ENCODE measurements at regions not wholly inside any gene's neighbourhood (a gene's known extent, or its start where the extent isn't known, plus 50 kb on each side); places are given as distances from the start of the nearest gene placed in this dataset.

DNA sequence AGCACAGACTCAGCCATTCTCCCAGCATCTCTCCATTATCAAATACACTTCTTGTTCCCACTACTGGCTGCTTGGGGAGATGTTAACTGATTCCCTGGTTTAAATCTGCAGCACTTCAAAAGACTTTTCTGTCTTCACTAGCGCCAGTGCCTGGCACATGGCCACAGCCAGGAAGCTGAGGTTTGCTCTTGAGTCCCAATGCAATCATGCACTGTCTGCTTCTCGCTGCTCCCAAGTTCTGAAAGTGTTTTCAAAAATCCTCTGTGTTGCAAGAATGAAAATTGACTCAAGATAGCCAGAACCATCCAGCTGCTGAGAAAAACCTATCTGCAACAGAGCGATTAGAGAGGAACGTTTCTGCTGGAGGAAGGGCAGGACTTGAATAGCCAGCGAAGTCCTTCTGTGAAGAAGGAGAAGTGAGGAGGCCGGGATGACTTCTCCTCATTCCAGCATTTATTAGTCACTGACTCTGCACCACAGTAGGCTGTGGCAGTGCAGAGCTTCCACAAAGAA is 358.4 kb upstream of the NR2F2 start:
- TF ChIP-seq, protein P1, sequence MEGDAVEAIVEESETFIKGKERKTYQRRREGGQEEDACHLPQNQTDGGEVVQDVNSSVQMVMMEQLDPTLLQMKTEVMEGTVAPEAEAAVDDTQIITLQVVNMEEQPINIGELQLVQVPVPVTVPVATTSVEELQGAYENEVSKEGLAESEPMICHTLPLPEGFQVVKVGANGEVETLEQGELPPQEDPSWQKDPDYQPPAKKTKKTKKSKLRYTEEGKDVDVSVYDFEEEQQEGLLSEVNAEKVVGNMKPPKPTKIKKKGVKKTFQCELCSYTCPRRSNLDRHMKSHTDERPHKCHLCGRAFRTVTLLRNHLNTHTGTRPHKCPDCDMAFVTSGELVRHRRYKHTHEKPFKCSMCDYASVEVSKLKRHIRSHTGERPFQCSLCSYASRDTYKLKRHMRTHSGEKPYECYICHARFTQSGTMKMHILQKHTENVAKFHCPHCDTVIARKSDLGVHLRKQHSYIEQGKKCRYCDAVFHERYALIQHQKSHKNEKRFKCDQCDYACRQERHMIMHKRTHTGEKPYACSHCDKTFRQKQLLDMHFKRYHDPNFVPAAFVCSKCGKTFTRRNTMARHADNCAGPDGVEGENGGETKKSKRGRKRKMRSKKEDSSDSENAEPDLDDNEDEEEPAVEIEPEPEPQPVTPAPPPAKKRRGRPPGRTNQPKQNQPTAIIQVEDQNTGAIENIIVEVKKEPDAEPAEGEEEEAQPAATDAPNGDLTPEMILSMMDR (IDR thresholded peaks at IDR 0.05), result no peak
- no peak for TF ChIP-seq ZFX (IDR thresholded peaks at IDR 0.05; ENCODE audit: borderline replicate concordance)

Measured in 22Rv1 (cell line).